Stimulated activated CD4-positive, alpha-beta T cell treated with anti-CD3 and anti-CD28 coated beads, Interleukin-4, amount 100 ng/mL, for 24 hours (primary cell): ENCODE measurements at regions not wholly inside any gene's neighbourhood (a gene's known extent, or its start where the extent isn't known, plus 50 kb on each side); places are given as distances from the start of the nearest gene placed in this dataset.
A peak's percentile ranks its signal among the peaks of the same experiment; 100 is the strongest.

ENCODE experiments used
- DNase-seq: peaks from one replicate; pipeline ENCODE4 v3.0.0-alpha.2; 2020

DNA sequence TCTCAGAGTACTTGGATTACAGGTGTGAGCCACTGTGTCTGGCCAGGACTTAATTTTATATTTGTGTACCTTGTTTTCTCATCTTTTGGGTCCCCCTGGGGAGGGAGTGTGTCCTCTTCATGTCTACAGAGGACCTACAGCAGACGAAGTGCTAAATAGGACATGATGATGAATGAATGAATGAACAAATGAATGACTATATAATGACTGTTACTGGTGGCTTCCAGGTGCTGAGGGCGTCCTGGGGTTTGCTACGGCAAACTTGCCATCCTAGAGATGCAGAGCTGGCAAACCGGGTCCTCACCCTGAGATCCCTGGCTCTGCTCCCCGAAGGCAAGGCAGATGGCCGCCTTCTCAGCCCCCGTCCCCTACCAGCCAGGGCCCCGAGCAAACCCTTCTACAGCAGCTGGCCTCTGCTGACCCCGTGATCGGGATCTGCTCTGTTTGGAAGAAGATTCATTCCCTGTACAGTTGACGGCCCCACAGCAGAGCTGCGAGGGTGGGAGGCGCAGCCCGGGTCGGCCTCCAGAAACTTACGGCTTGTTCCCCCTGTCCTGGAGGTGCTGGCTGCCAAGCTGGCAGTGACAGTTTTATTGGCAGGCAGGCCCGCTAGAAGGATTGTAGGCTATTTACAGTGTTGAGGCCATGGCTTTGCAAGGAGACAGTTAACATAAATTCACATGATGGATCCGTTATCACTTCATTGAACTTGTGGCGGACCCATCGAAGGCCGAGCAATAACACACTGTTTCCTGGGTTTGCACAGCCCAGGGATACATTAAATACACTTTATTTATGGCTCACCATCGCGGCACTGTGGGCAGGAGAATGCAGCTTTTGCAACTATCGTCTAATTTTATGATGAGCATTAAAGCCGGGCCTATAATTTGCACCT lies 197.7 kb upstream of the GSE1 start:
- DNase-seq: no peak

DNA sequence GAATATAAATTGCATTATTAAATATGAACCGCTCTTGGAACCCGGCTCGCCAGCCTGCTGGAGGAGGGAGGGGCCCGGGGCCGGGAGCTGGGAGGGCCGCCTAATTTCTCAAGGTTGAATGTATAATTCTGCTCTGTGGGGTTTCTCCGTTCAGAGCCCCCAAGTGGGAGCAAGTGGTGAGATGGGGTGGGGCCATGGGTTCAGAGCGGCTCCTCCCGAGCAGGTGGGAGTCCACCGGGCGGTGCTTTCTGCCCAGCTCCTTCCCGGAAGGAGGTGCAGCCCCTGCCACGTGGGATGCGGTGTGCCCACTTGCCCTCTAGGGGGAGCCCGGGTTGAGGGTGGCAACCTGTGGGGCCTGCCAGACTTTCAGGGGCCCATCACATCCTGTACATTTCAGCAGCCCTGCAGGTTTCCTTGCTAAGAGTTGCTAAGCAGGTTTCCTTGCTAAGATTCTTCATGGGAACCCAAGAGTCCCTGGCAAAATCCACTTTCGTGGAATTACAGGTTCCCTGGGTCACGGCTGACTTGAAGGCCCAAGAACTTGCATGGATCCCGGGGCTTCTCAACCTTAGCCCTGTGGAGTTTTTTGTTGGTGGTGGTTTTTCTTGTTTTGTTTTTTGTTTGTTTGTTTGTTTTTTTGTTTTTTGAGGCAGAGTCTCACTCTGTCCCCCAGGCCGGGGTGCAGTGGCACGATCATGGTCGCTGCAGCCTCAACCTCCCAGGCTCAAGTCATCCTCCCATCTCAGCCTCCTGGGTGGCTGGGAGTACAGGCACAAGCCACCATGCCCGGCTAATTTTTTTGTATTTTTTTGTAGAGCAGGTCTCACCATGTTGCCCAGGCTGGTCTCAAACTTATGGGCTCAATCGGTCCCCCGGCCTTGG lies 196.7 kb upstream of the GSE1 start:
- peak; percentile 77 for DNase-seq

DNA sequence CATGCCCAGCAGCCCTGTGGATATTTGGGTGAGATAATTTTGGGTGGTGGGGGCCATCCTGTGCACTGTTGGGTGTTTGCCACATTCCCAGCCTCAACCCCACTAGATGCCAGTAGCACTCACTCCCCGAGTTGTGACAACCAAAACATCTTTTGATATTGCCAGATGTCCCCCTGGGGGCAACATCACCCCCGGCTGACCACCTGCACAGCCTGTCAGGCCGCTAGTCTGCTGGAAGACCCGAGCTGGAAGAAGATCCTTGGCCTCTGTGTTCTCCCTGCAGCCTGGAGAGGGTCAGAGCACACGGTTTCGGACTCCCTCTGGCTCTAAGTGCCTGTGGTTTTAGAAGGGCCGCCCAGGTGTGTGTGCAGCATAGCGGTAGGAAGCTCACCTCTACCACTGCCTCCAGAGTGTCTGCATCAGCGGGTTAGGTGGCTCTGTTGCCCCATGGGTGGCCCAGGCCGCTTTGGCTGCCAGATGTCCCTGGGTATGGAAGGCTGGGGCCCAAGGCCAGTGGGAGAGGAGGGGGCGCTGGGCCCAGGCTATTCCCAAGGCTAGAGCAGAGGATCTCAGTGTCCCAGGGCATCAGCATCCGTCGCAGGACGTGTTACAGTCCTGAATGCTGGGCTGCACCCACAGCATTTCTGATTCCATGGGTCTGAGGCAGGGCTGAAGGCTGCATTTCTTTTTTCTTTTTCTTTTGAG lies 195.8 kb upstream of the GSE1 start:
- no peak for DNase-seq

DNA sequence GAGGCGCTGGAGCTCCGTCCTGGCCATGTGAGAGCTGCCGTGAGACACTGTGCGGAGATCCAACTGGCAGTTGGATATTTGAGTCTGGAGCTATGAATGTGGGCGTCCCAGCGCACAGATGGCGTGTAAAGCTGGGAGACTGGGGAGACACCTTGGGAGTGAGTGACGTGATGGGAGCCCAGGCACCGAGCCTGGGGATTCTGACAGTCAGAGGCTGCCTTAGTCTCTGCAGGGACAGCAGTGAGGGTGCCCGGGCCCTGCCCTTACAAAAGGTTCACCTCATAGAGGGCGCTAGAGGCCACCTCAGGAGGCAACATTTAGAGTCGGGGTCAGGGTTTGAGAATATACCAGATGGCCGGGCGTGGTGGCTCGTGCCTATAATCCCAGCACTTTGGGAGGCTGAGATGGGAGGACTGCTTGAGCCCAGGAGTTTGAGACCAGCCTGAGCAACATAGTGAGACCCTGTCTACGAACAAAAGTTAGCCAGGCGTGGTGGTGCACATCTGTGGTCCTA lies 194.1 kb upstream of the GSE1 start:
- DNase-seq: no peak

DNA sequence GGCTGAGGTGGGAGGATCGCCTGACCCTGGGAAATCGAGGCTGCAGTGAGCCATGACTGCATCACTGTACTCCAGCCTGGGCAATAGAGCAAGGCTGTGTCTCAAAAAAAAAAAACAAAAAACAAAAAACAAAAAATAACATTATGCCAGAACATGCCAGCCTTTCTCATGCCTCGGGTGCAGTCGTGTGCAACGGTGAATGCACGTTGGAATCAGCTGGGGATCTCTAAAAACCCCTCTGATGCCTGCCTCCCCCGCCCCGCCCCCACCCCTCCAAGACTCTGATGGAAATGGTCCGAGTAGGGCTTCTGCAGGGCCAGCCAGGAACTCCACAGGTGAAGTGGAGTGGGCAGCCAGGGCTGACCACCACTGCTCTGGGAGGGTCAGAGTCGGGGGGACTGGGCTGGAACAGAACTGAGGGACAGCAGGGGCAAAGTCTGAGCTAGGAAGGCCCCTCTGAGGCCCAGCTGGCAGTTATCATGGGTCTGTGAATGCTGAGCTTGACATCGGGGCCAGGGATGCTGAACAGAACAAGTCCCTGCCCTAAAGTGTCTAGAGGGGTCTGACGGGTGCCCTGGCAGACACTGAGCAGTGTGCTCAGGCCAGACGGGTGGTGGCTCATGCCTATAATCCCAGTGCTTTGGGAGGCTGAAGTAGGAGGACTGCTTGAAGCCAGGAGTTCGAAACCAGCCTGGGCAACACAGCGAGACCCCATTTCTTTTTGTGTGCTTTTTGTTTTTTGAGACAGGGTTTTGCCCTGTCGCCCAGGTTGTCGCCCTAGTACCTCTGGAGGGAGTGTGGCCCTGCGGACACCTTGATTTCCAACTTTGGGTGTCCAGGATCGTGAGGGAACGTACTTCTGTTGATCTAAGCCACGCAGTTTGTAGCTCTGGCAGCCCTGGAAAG lies 193.4 kb upstream of the GSE1 start:
- DNase-seq: no peak

DNA sequence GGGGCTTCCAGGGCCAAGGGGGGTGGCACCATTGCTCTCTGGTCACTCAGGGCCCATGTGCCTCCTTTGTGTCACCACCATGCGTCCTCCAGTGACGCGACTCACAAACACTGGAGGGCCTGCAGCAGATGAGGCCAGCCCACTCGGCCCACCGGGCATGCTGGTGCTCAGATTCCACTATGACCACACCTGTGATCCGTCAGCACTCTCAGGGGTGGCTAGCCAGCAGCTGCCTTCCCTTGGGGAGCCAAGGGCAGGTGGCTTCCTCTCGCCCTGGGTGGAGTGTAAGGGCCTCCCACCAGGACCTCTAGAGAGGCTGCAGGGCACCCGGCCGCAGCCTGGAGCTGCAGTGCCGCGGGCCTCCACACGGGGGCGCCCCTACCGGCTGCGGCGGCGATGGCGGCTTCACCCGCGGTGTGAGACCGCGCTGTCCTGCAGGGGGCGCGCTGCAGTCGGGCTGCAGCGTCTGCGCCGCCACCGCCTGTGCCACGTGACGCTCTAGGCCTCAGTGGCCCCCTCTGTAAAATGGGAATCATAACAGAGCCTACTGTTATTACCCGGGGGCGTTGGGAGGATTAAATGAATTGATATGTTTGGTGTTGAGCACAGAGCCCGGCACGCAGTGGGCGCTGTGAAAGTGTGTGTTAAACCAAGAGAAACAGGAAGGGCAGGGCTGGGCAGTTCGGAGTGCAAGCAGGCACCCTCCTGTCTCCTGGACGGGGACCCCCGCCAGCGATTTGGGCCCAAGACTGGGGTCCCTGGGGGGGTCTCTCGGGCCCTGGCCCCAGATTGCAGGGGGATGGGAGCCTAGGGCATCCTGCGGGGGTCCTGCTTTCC lies 192.4 kb upstream of the GSE1 start:
- DNase-seq: peak; percentile 75

DNA sequence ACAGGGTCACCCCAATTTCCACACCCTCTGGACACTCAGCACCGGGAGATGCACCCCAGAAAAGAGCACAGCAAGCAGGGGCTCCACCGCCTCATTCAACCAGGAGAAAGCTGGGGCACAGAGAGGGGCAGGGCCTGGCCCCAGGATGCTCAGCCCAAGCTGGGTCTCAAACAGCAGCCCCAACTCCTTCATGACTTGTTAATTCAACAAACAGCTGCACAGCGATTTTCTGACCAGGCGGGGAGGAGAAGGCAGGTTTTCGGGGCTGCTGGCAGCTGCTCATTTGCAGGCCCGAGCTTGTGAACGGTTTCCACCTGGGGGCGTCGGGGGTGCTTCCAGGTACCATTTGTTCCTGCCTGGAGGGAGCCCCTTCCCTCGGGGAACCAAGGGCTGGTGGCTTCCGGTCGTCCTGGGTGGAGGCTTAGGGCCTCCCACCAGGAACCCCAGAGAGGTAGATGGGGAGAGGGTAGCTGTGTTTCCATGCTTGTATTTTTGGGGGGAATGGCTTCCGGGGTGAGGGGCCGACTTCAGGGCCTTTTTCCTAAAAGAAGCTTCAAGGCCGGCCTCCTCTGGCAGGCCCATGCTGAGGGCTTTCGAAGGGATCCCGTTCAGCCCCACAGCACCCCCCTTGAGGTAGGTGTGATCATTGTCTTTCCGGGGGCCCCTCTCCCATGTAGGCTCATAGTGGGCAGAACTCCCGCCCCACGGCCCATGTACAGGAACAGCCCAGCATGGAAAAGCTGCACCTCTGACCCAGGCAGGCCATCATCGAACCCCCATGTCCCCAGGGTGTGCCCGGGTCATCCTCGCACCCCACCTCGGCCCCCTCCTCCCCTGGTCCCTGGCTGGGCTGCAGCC lies 191.6 kb upstream of the GSE1 start:
- no peak for DNase-seq

DNA sequence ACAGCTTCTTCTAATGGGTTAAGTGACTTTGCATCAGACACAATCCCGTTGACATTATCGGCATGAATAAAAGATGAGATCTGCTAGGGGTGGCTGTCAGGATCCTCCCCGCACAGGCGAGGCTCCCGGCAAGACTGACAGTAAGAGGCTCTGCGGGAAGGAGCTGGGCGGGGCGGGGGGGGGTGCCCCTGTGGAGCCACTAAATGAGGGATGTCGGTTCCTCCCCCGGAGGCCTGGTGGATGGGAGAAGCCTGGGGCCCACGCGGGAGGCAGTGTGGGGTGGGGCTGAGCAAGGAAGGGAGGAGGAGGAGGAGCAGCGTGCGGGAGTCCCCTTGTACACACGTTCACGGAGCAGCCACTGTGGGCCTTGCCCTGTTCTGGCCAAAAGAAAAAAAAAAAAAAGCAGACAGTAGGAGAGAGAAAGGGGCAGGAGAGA lies 190.9 kb upstream of the GSE1 start:
- no peak for DNase-seq

DNA sequence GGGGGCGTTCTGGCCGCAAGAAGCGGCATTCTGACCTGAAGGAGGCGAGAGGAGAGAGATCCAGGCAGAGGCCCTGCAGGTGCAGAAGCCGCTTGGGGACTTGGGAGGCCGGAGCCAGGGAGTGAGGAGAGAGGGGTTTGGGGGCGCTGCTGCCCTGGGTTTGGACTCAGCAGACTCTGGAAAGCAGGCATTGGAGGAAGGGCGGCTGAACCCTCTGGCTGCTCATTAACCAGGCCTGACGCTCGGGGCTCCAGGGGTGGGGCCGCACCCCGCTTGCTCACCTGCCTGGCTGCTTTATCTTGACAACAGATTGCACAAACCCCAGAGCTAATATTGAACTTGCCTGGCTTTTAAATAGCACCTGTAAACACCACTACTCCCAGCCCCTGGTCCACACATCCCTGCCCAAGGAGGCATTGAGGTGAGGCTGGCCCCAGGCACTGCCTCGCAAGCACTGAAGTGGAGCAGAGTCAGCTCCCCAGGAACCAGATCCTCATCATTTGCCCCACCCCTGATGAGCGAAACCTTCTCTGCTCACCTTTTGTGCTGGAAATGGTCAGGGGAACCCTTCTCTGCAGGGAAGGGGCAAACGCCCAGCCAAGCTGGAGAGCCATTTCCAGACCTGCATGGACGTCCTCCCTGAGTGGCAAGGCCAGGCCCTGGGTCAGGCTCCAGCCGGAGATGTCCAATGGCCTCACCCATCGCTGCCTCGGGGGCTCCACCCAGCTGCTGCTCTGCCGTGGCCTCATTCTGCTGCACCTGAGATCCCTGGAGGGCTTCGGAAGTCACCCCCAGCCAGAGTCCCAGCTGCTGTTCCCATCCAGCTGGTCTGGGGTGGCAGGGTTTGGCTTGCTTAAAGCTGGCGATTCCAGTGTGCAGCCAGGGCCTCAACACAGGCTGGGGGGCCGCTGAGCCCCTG lies 190.2 kb upstream of the GSE1 start:
- no peak for DNase-seq

DNA sequence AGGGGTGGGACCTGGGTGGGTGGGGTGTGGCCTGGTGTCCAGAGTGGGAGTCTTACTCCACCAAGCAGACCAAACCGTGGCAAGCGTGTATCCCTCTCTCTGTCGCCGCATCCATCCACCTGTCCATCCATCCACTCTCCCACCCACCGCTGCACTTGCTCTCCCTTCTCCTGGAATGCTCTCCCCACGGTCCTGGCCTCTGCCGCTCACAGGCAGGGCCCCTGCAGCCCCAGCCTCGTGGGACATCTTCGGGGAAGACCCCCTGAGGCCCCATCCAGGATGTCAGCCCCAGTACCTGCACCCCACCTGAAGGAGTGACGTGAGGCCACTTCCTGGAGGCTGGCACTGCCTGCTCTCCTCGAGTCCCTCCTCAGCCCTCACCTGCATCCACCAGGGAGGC lies 189.5 kb upstream of the GSE1 start:
- DNase-seq: no peak

DNA sequence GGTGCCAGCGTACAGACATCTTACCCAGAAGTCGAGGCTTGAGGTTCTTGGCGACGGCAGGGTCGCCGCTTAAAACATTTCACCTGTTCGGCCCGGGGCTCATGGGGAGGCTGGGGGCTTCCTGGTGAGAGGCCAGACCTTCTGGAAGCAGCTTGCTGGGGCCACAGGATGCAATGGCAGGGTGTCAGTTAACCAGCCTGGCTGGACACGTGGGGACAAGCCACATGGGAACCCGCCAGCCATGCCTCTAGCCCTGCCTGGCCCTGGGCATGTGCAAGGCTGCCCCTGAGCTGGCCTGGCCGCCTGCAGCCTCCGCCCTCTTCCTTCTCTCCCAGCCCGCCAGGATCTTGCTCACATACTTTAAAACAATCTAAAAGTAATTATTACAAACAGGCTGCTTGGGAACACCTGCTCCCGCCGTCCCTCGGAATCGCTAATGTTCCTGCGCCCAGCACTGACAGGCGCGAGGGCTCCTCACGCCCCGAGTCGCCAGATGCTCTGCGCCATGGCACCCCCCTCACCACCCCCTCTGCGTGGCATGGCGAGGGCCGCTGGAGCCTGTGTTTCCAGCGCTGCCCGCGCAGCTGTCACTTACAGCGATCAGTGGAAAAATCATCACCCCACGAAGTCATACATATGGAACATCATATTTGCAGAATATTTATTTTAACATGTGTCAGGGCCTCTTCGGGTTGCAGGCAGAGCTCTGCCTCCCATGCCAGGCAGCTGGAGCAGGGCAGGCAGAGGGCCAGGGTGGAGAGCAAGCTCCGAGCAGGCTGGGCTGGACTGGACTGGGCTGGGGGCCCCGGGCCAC lies 188.7 kb upstream of the GSE1 start:
- no peak for DNase-seq

DNA sequence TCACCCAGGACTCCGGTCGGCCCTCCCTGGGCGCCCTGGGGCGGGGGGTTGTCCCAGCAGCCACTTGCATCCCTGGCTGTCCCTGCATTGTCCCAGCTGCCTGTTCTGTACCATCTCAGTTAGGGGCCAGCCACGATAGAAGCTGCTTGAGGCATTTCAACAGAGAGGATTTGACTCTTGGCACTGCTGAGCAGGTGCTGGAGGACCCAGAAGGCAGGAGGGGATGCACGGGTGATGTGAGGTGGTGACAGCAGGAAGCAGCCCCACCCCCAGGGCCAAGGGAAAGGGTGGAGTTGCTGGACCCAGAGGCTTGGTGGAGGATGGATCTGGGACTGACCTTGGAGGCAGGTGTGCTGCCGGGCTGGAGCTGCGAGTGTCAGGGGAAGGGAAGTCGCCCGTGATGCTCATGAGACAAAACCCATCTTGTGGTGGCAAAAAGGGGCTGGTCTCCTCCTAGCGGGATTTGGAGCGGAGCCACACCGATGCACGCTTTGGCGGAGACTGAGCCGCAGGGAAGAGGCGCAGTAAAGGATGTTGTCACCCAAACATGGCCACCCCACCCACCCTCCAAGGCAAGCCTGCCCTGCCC lies 188.0 kb upstream of the GSE1 start:
- no peak for DNase-seq

DNA sequence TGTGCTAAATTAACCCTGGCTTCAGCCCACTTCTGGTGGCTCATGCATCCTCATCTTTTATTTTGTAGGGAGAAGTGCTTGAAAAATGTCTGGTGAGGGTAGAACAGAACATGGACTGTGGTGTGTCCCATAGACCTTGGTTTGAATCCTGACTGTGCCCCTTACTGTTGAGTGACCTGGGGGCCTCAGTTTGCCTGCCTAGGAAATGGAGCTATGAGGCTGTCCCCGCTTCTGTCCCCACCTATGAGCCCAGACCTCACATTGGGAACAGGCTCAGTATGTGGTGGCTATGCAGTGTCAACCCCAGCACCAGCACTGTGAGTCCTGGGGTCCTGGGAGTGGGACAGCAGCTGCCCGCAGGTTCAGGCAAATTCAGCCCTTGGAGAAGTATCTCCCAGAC lies 186.3 kb upstream of the GSE1 start:
- DNase-seq: no peak

DNA sequence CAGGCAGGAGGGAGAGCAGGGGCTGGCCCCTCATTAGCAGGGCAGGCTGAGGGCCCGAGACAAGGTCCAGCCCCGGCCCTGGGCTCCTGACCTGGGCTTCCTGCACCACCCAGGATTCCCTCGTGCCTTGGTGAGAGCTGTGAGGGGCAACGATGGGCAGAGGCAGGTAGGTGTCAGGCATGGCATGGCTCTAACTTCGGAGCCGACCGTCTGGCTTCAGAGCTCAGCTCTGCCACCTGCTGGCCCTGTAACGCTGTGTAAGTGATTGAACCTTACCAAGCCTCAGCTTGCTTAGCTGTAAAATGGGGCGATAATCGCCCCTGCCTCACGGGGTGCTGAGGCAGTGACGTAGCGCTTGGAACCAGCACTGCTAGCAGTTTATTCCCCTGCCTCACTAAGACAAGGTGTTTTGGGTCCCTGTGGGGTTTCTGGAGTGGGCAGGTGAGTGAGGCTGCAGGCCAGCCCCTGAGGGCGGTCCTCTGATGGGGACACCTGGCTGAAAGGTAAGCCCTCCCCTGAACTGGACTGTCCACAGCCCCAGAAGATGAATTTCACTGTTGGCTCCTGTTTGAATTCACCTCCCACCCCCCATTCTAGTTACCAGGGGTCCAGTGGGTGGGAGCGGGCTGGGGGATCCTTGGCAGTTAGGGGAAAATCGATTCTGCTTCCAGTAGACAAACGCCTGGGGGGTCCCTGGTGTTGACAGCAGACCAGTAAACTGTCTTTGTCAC lies 184.8 kb upstream of the GSE1 start:
- peak; percentile 52 for DNase-seq

DNA sequence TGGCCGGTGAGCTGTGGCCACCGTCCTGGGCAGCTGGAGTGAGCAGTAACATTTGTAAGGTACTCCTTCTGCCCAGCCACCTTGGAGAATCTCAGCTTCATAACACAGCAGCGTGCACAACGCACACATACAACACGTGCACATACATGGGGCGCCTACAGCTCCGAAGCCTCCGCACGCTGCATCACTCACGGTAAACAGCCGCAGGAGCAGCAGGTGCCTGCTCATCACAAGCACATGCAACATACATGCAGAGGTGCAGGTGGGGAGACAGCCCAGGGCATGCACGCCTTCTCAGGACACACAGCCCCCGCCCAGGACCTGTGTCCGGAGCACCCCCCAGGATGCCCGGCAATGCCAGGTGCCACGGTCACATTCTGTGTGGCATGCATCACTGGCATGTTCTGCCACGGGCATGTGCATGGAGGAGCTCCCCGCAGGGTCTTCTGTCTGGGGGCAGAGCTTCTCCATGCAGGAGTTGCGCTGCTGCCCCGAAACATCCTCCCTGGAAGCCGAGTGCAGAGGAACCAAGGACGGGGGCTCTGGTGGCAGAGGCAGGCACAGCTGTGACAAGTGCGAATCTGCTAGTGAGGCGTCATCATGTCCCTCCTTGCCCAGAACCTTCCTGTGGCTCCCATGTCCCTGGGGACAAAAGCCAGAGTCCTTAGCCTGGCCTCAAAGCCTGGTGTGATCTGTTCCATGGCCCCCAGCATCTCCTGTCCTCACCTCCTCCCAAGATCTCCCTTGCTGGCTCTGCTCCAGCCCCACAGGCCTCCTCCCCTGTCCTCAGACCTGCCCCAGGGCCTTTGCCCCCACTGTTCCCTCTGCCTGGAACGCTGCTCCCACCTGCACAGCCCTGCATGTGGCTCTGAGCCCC lies 184.0 kb upstream of the GSE1 start:
- no peak for DNase-seq
